ENCODE measurements at regions not wholly inside any gene's neighbourhood (a gene's known extent, or its start where the extent isn't known, plus 50 kb on each side); places are given as distances from the start of the nearest gene placed in this dataset.

- peak; percentile 90 for DNase-seq
Observed at GRCh38 chr4:137310593-137311490, 221.5 kb downstream of the PCDH18 start.

- DNase-seq = no peak
Observed at GRCh38 chr4:137310166-137310565, 222.1 kb downstream of the PCDH18 start.

GRCh38 chr4:137309424-137309823, 222.9 kb downstream of the PCDH18 start:
- DNase-seq = no peak

GRCh38 chr4:137307806-137308205, 224.5 kb downstream of the PCDH18 start:
- DNase-seq = peak; percentile 36

GRCh38 chr4:137300776-137301175, 231.5 kb downstream of the PCDH18 start:
- no peak for DNase-seq

- DNase-seq = no peak
Observed at GRCh38 chr4:137299281-137299680, 233.0 kb downstream of the PCDH18 start.

- DNase-seq = no peak
Observed at GRCh38 chr4:137293281-137293680, 239.0 kb downstream of the PCDH18 start.

GRCh38 chr4:137283737-137284136, 248.6 kb downstream of the PCDH18 start:
- peak; percentile 31 for DNase-seq

- DNase-seq = no peak
Observed at GRCh38 chr4:137278431-137278830, 253.9 kb downstream of the PCDH18 start.

- peak; percentile 74 for DNase-seq
Observed at GRCh38 chr4:137274404-137274803, 257.9 kb downstream of the PCDH18 start.

- no peak for DNase-seq
Observed at GRCh38 chr4:137267024-137267423, 265.3 kb downstream of the PCDH18 start.

GRCh38 chr4:137266511-137266910, 265.8 kb downstream of the PCDH18 start:
- no peak for DNase-seq

- no peak for DNase-seq
Observed at GRCh38 chr4:137263206-137263605, 269.1 kb downstream of the PCDH18 start.

GRCh38 chr4:137253949-137254348, 278.3 kb downstream of the PCDH18 start:
- DNase-seq = no peak

GRCh38 chr4:137249112-137249511, 283.2 kb downstream of the PCDH18 start:
- DNase-seq = no peak

- no peak for DNase-seq
Observed at GRCh38 chr4:137238456-137239162, 293.7 kb downstream of the PCDH18 start.

GRCh38 chr4:137226900-137227299, 305.4 kb downstream of the PCDH18 start:
- no peak for DNase-seq

- no peak for DNase-seq
Observed at GRCh38 chr4:137226221-137226620, 306.1 kb downstream of the PCDH18 start.

- DNase-seq = no peak
Observed at GRCh38 chr4:137213372-137214173, 318.7 kb downstream of the PCDH18 start.

GRCh38 chr4:137212601-137213000, 319.7 kb downstream of the PCDH18 start:
- no peak for DNase-seq

- DNase-seq = no peak
Observed at GRCh38 chr4:137209240-137209639, 323.1 kb downstream of the PCDH18 start.

GRCh38 chr4:137206781-137207180, 325.5 kb downstream of the PCDH18 start:
- DNase-seq = no peak

GRCh38 chr4:137203601-137204000, 328.7 kb downstream of the PCDH18 start:
- no peak for DNase-seq

All from skin of body (tissue), 1 donor.